Activated CD4-positive, alpha-beta memory T cell treated with anti-CD3 and anti-CD28 coated beads, Interleukin-2, amount 10 ng/mL, durations not matched to agents 7 days and 5 days (primary cell): ENCODE measurements at regions not wholly inside any gene's neighbourhood (a gene's known extent, or its start where the extent isn't known, plus 50 kb on each side); places are given as distances from the start of the nearest gene placed in this dataset.
"Not testable (repeated sequence)": the region's sequence is repeated elsewhere in the genome, so short reads cannot be mapped to it uniquely, and the experiment has no call there.

Experiments
- CTCF ChIA-PET: fragments of 350-600 bp; sonication (Branson Sonifier 250); formaldehyde crosslinking; loops from one replicate; lab custom pipeline; 2021; ENCODE audit warnings: antibody characterized with exemption, inconsistent platforms; lab: Charles Lee
- POLR2A ChIA-PET: fragments of 350-600 bp; sonication (Branson Sonifier 250); formaldehyde crosslinking; loops from one replicate; lab custom pipeline; 2021; ENCODE audit warnings: antibody characterized with exemption; lab: Charles Lee
- DNase-seq: peaks from one replicate; pipeline ENCODE4 v3.0.0-alpha.2; 2020
- H3K27ac Mint-ChIP-seq: one replicate; pipeline ENCODE4 v1.8.0; 2021; ENCODE audit warnings: mild to moderate bottlenecking, mixed read lengths
- H3K27me3 Mint-ChIP-seq: one replicate; pipeline ENCODE4 v1.8.0; 2021; ENCODE audit warnings: mixed read lengths
- H3K36me3 Mint-ChIP-seq: one replicate; pipeline ENCODE4 v1.8.0; 2021; ENCODE audit warnings: low read depth, mixed read lengths
- H3K4me1 Mint-ChIP-seq: one replicate; pipeline ENCODE4 v1.8.0; 2021; ENCODE audit warnings: mixed read lengths
- H3K4me3 Mint-ChIP-seq: one replicate; pipeline ENCODE4 v1.8.0; 2021; ENCODE audit warnings: mild to moderate bottlenecking, mixed read lengths
- H3K9me3 Mint-ChIP-seq: one replicate; pipeline ENCODE4 v1.8.0; 2021; ENCODE audit warnings: mixed read lengths

DNA sequence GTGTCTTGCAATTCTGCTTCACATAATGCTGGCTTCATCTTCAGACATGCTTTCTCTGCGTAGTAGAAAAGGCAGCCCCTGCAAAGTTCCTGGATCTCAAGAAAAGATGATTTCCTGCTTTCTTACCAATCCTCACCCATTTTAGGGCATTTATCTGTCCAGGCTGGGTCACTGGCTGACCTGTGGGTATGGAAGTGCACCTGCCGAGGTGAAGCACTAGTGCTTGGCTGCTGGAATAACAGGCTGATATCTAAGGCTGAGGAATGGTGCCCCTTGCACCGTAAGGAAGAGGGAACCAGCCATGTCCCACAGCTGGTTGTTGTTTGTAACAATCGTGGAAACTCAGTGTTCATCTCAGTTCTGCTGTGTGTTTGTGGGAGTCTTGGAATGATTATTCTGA lies 138.0 kb upstream of the KLF6 start:
- Mint-ChIP-seq H3K36me3 (peaks cover 3% of the 10 kb centered on the region), H3K27me3 (no peaks in the 10 kb centered on the region), H3K27ac (no peak overlapping the region), H3K4me3 (no peak overlapping the region), H3K9me3 (peaks cover 11% of the 10 kb centered on the region), H3K4me1 (peaks cover 18% of the 10 kb centered on the region)
- POLR2A ChIA-PET: no interaction called here
- DNase-seq: no peak
- CTCF ChIA-PET: no interaction called here

DNA sequence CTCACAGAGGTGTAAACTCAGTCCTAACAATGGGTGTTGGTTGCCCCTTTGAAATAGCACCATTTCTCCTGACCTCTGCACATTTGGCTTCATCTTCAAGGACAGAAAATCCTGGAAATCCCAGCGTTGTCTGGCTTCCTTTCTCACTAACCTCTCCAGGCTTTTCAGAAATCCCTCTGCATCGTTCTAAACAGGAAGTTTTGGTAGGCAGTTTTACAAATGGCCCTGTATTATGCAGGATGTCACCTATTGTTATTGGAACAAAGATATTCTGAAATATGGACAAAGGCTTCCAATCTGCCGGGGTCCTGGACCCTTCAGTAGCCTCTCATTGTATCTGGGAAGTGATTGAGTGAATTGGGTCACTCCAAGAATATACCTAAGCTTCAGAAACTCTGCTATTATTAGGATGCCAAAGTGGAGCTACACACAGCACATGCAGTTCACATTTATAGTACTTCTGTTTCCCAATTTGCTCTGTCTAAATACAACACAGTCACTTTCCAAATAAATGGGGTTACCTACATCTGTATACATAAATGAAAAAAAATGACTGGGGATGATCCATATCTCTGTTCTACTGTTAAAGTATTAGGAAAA lies 134.8 kb upstream of the KLF6 start:
- H3K27me3 Mint-ChIP-seq: no peaks in the 10 kb centered on the region
- H3K4me3 Mint-ChIP-seq: no peak overlapping the region
- POLR2A ChIA-PET: no interaction called here
- no peak for DNase-seq
- peaks cover 3% of the 10 kb centered on the region for H3K36me3 Mint-ChIP-seq
- peaks cover 3% of the 10 kb centered on the region for H3K4me1 Mint-ChIP-seq
- CTCF ChIA-PET: no interaction called here
- peaks cover 12% of the 10 kb centered on the region for H3K9me3 Mint-ChIP-seq
- no peak overlapping the region for H3K27ac Mint-ChIP-seq

DNA sequence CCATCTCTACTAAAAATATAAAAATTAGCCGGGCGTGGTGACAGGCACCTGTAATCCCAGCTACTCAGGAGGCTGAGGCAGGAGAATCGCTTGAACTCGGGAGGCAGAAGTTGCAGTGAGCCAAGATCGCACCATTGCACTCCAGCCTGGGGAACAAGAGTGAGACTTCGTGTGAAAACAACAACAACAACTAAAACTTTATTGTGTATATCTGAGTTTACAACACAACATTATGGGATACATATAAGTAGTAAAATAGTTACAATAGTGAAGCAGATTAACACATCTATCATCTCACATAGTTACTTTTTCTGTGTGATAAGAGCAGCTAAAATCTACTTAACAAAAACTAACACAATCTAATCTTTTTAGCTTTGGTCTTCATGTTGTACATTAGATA lies 132.4 kb upstream of the KLF6 start:
- H3K9me3 Mint-ChIP-seq, H3K27me3 Mint-ChIP-seq, POLR2A ChIA-PET, DNase-seq, H3K4me1 Mint-ChIP-seq, CTCF ChIA-PET, H3K27ac Mint-ChIP-seq, H3K36me3 Mint-ChIP-seq, H3K4me3 Mint-ChIP-seq: not testable (repeated sequence)

DNA sequence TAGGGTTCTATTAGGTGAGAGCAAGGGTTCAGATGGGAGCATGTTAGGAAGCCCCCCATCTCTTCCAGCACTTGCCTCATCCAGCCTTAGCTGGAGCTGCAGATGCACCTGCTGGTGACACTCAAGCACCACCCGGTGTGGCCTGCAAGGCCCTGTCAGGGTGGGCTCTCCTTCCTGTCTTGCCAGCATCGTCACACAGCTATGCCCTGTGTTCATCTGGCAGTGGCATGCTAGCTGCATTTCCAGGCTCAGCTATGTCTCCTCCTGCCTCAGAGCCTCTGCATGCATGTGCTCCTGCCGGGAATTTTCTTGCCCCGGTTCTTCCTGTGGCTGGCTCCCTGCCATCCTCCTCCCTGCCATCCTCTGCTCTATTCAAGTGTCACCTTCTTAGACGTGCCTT lies 129.7 kb upstream of the KLF6 start:
- ChIA-PET CTCF (no interaction called here), POLR2A (no interaction called here)
- Mint-ChIP-seq H3K27me3 (no peaks in the 10 kb centered on the region), H3K4me1 (peaks cover 3% of the 10 kb centered on the region), H3K36me3 (no peaks in the 10 kb centered on the region), H3K9me3 (peaks cover 8% of the 10 kb centered on the region), H3K4me3 (no peak overlapping the region), H3K27ac (no peak overlapping the region)
- no peak for DNase-seq

DNA sequence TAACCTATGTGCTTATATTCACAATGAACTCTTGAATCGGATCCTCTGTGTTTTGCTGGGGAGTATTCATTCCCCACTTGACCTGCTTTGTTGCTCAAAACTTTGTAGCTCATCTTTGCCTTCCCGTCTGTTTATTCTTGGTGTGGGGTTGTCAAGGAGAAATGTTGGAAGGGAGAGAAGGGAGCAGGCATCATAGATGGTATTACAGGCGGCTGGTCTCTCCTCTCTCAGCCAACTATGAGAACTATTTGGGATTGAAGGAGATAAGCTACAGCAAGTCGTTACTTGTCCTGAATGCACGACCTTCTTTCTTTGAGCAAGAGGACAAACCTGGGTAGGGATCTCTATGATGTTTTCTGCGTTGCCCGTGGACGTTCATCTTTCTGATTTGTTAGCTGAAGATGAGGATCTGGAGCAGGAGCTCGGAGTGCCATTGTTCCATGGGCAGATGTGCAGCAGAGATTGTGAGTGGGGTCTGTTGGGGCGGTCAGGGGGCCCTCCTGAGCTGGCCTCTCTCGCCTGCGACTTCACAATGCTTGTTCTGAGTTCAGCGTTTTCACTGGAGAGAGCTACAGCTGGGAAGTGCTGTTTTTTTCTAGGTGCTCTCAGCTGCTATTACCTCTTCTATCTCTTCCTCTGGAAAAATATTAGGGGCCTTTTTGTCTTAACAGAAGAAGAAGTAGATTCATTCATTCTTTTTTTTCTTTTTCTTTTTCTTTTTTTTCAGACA lies 126.9 kb upstream of the KLF6 start:
- Mint-ChIP-seq H3K4me1 (no peaks in the 10 kb centered on the region), H3K36me3 (no peaks in the 10 kb centered on the region), H3K27ac (no peak overlapping the region), H3K4me3 (no peak overlapping the region), H3K9me3 (no peaks in the 10 kb centered on the region), H3K27me3 (no peaks in the 10 kb centered on the region)
- no peak for DNase-seq
- ChIA-PET POLR2A (interaction anchor here (0.9 to 1.0 kb wide), 2 partner anchors 19 to 127 kb away, joined by 3 read pairs; partner anchors contain the start of gene KLF6), CTCF (interaction anchor here (0.6 to 1.1 kb wide), 2 partner anchors 14 to 231 kb away, joined by 3 to 4 read pairs; no protein-coding TSS in a partner anchor)

DNA sequence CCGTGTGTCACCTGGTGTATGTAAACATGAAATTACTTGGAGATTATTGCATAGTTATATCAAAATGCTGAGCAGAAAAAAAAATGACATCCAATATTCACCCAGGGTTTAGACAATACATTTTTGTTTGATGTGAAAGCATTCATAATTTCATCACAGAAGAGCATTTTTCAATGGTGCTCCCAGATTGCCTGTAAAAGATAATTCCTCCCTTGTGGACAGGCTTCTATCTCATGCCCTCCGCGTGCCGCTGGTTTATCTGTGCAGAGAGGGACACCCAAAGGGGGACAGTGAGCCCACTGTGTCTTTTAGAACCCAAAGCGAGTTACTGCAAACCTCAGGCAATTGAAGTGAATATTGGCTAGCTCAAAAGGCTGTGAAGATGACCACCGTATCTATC lies 126.2 kb upstream of the KLF6 start:
- POLR2A ChIA-PET: interaction anchor here (0.9 to 1.0 kb wide), 2 partner anchors 18 to 126 kb away, joined by 3 read pairs; partner anchors contain the start of gene KLF6

DNA sequence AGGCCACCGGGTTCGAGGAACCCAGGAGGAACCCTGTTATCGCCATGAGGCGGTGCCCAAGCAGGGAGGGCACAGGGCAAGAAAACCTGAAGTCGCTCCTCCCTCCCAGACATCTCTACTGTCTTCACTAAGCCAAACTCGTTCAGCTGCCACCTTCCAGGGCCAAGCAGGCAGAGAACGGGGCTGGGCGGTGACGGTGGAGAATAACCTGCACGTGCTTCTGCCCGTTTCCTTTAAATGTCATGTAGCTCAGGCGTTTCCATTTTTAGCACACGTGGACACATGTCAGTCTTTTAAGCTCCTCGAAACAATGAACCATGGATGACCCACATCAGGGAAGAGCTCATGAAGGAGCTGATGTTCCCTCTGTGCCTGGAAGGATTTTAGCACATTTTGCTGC lies 124.3 kb upstream of the KLF6 start:
- H3K36me3 Mint-ChIP-seq: no peaks in the 10 kb centered on the region
- ChIA-PET POLR2A (no interaction called here), CTCF (no interaction called here)
- no peaks in the 10 kb centered on the region for H3K4me1 Mint-ChIP-seq
- DNase-seq: no peak
- no peak overlapping the region for H3K27ac Mint-ChIP-seq
- no peaks in the 10 kb centered on the region for H3K9me3 Mint-ChIP-seq
- H3K27me3 Mint-ChIP-seq: no peaks in the 10 kb centered on the region
- no peak overlapping the region for H3K4me3 Mint-ChIP-seq

More for the DNA sequence above, 126.2 kb upstream of the KLF6 start:
- CTCF ChIA-PET: interaction anchor here (1.1 kb wide), 1 partner anchor 14 kb away, joined by 4 read pairs; no protein-coding TSS in a partner anchor
- Mint-ChIP-seq H3K36me3 (no peaks in the 10 kb centered on the region), H3K27ac (no peak overlapping the region), H3K27me3 (no peaks in the 10 kb centered on the region), H3K9me3 (no peaks in the 10 kb centered on the region), H3K4me1 (no peaks in the 10 kb centered on the region), H3K4me3 (no peak overlapping the region)
- no peak for DNase-seq

DNA sequence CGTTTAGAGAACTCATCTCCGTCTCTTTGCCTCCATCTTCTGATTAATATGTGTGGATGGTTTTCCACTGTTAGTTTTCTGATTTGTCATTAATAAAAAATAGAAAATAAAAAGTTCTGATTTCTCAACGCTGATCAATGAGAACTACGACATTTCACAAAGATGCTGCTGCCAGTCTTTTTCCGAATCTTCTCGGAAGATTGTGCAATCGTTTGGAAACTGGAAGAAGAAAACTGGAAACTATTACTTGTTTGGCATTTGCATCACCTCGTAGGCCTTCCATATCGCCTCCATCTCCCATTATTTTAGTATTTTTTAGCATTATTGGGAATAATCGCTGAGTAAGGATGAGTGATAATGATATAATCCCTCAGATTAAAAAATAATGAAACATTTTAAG lies 123.2 kb upstream of the KLF6 start:
- DNase-seq: no peak
- H3K4me1 Mint-ChIP-seq: peaks cover 3% of the 10 kb centered on the region
- no peaks in the 10 kb centered on the region for H3K27me3 Mint-ChIP-seq
- H3K36me3 Mint-ChIP-seq: no peaks in the 10 kb centered on the region
- H3K4me3 Mint-ChIP-seq: no peak overlapping the region
- no peaks in the 10 kb centered on the region for H3K9me3 Mint-ChIP-seq
- no peak overlapping the region for H3K27ac Mint-ChIP-seq
- ChIA-PET POLR2A (no interaction called here), CTCF (no interaction called here)

DNA sequence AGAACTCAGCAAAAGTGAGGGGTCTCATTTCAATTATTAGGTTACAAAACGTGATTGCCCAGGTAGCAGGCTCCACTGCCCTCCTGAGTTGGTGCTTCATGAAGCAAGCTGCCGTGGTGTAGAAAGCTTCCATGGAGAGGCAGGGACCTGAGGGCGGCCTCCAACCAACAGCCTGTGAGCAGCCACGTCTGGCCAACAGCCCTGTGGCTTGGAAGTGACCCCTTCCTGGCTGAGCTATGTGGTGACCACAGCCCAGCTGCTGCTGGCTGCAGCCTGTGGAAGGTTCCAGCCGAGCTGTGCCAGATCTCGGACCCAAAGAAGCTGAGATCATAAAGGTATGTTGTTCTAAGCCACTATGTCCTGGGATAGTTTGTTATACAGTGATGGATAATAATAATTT lies 122.5 kb upstream of the KLF6 start:
- ChIA-PET CTCF (no interaction called here), POLR2A (no interaction called here)
- no peaks in the 10 kb centered on the region for H3K9me3 Mint-ChIP-seq
- H3K4me1 Mint-ChIP-seq: peaks cover 8% of the 10 kb centered on the region
- H3K4me3 Mint-ChIP-seq: no peak overlapping the region
- no peak overlapping the region for H3K27ac Mint-ChIP-seq
- H3K27me3 Mint-ChIP-seq: no peaks in the 10 kb centered on the region
- no peak for DNase-seq
- H3K36me3 Mint-ChIP-seq: no peaks in the 10 kb centered on the region

DNA sequence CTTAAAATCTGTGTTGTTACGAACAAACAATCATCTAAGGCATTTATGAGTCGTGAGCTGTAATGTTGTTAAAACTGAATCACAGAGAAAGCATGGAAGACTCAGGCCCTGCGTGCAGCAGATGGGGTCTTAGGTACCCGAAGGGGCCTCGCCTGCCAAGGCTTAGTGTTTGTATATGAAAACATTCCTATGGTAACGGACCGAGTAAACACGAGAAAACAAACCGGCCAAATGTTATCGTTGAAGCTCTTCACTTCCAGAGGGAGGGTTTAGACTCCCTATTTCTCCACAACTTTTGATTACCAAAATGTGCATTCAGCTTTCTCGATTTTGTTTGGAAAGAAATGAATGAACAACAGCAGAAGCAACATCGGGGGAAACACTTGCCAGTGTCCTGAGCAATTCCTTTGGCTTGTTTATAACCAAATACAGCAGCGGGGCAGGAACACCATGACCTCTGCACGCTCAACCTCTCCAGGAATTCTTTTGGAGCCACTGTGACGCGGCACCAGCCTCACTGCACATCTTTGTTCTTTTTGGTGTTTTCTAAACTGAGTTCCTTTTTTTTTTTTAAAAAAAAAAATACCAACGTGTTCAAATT lies 121.6 kb upstream of the KLF6 start:
- Mint-ChIP-seq H3K4me1 (peaks cover 17% of the 10 kb centered on the region), H3K36me3 (no peaks in the 10 kb centered on the region), H3K4me3 (no peak overlapping the region), H3K9me3 (no peaks in the 10 kb centered on the region), H3K27me3 (no peaks in the 10 kb centered on the region), H3K27ac (no peak overlapping the region)
- no peak for DNase-seq
- POLR2A ChIA-PET: no interaction called here
- CTCF ChIA-PET: interaction anchor here (1.5 kb wide), 1 partner anchor 9 kb away, joined by 3 read pairs; no protein-coding TSS in a partner anchor

DNA sequence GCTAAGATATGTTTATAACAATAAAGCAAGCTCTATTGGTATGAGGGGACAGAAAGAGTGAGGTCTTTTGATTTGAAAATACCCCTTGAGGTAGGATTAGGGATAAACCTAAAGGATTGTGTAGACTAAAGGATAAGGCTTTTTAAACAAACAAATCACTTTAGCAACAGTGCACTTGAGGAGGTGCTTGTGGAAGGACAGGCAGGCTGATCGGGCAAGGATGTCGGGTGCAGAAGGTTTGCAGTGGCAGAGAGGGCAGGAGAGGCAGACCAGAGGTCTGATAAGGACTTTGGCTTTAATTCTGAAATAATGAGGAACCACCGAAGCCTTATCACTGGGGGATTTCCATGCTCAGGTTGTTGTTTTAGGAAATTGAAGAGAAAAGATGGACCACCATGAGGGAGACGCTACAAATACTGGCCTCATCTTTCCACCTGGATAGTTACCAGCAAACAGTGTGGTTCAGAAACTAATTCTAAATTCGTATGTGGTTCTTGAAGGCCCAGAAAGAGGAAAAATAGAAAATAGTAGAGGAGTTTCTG lies 119.5 kb upstream of the KLF6 start:
- no peaks in the 10 kb centered on the region for H3K36me3 Mint-ChIP-seq
- H3K9me3 Mint-ChIP-seq: no peaks in the 10 kb centered on the region
- no peak overlapping the region for H3K27ac Mint-ChIP-seq
- DNase-seq: no peak
- CTCF ChIA-PET: no interaction called here
- H3K4me1 Mint-ChIP-seq: peaks cover 29% of the 10 kb centered on the region
- POLR2A ChIA-PET: no interaction called here
- no peaks in the 10 kb centered on the region for H3K27me3 Mint-ChIP-seq
- H3K4me3 Mint-ChIP-seq: no peak overlapping the region

DNA sequence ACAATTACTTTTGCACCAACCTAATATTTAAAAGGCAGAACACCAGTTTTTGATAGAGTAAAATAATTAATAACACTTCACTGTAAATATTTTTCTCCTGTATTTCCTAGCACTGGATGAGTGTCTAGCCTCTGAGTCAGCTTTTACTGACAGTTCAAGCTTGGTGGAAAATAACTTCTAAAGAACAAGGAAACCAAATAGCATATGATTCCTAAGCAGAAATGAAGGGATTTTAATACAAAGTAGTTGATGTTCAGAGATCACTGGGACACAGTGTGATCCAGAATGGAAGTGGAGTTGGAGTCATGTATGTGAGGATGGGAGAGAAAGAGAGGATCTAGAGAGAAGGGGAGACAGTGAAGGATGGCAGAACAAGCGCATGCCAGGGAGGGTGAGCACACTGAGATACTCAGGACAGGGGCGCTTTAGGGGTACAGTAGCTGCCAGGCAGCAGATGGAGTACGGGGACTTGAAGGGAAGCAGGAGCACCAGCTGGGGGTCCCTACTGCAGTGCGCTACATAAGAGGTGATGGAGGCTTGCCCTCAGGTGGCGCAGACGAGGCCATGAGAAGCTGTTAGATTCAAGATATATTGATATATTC lies 117.9 kb upstream of the KLF6 start:
- Mint-ChIP-seq H3K4me3 (no peak overlapping the region), H3K36me3 (no peaks in the 10 kb centered on the region), H3K27ac (no peak overlapping the region), H3K9me3 (no peaks in the 10 kb centered on the region), H3K27me3 (no peaks in the 10 kb centered on the region), H3K4me1 (peaks cover 32% of the 10 kb centered on the region)
- ChIA-PET CTCF (no interaction called here), POLR2A (interaction anchor here (0.6 to 5.9 kb wide), 2 partner anchors 28 to 119 kb away, joined by 3 to 45 read pairs; partner anchors contain the start of gene KLF6)
- no peak for DNase-seq
